Esophagus (tissue), 2 donors: ENCODE measurements at regions not wholly inside any gene's neighbourhood (a gene's known extent, or its start where the extent isn't known, plus 50 kb on each side); places are given as distances from the start of the nearest gene placed in this dataset.

Source experiments
- H3K27ac ChIP-seq, 2 donors: one replicate each; pipeline ENCODE4 v1.5.1; 2013; ENCODE audit warnings: low read depth in 2 of 2, mild to moderate bottlenecking in 2 of 2, inconsistent platforms in 1 of 2, low read length in 1 of 2, moderate library complexity in 1 of 2
- H3K27me3 ChIP-seq, 2 donors: one replicate each; pipeline ENCODE4 v1.6.1; 2013; ENCODE audit warnings: low read length in 2 of 2, control low read depth in 1 of 2, mild to moderate bottlenecking in 1 of 2; ENCODE audit not compliant: insufficient read depth in 2 of 2, control insufficient read depth in 1 of 2
- H3K36me3 ChIP-seq, 2 donors: one replicate each; pipeline ENCODE4 v1.6.1; 2013; ENCODE audit warnings: low read length in 1 of 2; ENCODE audit not compliant: control insufficient read depth in 2 of 2, insufficient read depth in 2 of 2
- H3K4me1 ChIP-seq, 2 donors: one replicate each; pipeline ENCODE4 v1.6.1; 2013; ENCODE audit warnings: low read length in 1 of 2; ENCODE audit not compliant: control insufficient read depth in 2 of 2, insufficient read depth in 2 of 2
- H3K4me3 ChIP-seq, 2 donors: one replicate each; pipeline ENCODE4 v1.5.1; 2013; ENCODE audit warnings: low read length in 2 of 2, mild to moderate bottlenecking in 2 of 2, low read depth in 1 of 2, moderate library complexity in 1 of 2
- H3K9me3 ChIP-seq, 2 donors: one replicate each; pipeline ENCODE4 v1.6.1; 2013; ENCODE audit warnings: mild to moderate bottlenecking in 2 of 2, low read depth in 1 of 2, low read length in 1 of 2, moderate library complexity in 1 of 2; ENCODE audit not compliant: control insufficient read depth in 2 of 2, insufficient read depth in 1 of 2
- WGBS, 2 donors: extraction: QIAGEN DNeasy Blood & Tissue Kit; methylation state at CpG; one replicate each; pipeline ENCODE4 v1.1.7; 2013; 5-methylcytosine and 5-hydroxymethylcytosine counted together
- donor health status: healthy with polysubstance abuse.
- donor health status: Bipolar disorder and iron deficiency.

DNA sequence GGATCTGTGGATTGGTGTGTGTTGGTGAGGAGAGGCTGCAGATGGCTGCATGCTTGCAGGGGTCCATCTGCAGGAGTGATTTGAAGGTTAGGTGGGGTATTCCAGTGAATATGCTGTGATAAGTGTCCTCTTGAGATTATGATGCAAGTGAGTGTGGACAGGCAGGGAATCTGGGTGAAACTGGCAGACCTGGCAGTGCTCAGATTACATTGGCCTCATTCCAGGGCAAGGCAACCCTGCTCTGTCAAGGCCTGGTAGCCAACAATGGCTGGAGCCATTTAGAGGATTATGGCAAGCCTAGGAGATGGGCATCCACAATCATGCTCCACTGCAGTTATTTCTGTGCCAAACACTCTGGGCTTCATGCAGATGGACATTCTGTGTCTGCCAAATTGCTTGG lies 113.9 kb downstream of the RTL3 start:
- Histone ChIP-seq H3K4me3 (no peak overlapping the region), H3K27me3 (no peaks in the 10 kb centered on the region), H3K9me3 (no peaks in the 10 kb centered on the region), H3K36me3 (no peaks in the 10 kb centered on the region), H3K27ac (no peak overlapping the region), H3K4me1 (no peaks in the 10 kb centered on the region)

DNA sequence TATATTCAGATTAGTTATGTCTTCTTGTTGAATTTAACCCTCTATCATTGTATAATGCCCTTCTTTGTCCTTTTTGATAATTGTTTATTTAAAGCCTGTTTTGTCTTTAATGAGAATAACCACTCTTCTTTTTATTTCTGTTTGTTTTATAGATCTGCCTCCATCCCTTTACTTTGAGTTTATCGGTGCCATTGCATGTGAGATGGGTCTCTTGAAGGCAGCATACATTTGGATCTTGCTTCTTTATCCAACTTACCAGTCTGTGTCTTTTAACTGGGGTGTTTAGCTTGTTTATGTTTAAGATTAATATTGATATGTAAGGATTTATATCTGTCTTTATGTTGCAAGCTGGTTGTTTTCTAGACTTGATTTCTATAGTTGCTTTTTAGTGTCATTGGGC lies 115.8 kb downstream of the RTL3 start:
- 91 to 100% methylated on average over 1 of the region's 1 CpG for WGBS, 2 donors

DNA sequence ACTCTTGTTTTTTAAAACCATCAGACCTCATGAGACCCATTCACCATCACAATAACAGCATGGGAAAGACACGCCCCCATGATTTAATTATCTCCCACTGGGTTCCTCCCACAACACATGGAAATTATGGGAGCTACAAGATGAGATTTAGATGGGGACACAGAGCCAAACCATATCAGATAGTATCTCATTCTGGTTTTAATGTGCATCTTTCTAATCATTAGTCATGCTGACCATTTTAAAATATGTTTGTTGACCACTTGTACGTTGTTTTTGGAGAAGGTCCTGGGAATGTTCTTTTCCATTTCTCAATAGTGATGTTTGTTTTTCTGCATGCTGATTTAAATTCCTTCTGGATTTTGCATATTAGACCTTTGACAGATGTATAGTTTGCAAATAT lies 119.0 kb downstream of the RTL3 start:
- Histone ChIP-seq H3K27me3 (no peaks in the 10 kb centered on the region), H3K9me3 (no peaks in the 10 kb centered on the region), H3K4me1 (no peaks in the 10 kb centered on the region), H3K27ac (no peak overlapping the region), H3K4me3 (no peak overlapping the region), H3K36me3 (no peaks in the 10 kb centered on the region)
- WGBS, 2 donors, result 69 to 84% methylated on average over 2 of the region's 2 CpGs

More for the DNA sequence above, 115.8 kb downstream of the RTL3 start:
- Histone ChIP-seq H3K4me1 (no peaks in the 10 kb centered on the region), H3K27me3 (no peaks in the 10 kb centered on the region), H3K36me3 (no peaks in the 10 kb centered on the region), H3K9me3 (no peaks in the 10 kb centered on the region), H3K4me3 (no peak overlapping the region), H3K27ac (no peak overlapping the region)

DNA sequence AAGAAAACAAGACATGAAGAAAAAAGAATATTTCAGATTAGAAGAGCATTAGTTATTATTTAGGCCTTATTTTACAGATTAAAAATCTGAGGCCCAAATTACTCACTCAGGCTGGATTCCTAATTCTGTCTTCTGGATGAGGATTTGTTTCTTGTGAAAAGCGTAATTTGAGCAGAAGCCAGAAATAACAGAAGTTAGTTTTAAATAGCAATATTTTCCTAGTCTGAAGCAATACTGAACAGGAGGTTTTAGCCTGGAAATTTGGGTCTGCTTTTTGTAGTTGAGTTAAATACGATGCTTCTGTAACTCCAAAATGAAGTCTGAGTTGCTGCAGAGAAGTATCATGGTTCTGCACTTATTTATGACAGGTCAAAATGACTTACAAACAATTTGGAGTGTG lies 124.9 kb downstream of the RTL3 start:
- Histone ChIP-seq H3K4me3 (no peak overlapping the region), H3K27ac (no peak overlapping the region), H3K9me3 (no peaks in the 10 kb centered on the region), H3K36me3 (no peaks in the 10 kb centered on the region), H3K27me3 (no peaks in the 10 kb centered on the region), H3K4me1 (no peaks in the 10 kb centered on the region)
- WGBS, 2 donors, result 65 to 73% methylated on average over 2 of the region's 2 CpGs

DNA sequence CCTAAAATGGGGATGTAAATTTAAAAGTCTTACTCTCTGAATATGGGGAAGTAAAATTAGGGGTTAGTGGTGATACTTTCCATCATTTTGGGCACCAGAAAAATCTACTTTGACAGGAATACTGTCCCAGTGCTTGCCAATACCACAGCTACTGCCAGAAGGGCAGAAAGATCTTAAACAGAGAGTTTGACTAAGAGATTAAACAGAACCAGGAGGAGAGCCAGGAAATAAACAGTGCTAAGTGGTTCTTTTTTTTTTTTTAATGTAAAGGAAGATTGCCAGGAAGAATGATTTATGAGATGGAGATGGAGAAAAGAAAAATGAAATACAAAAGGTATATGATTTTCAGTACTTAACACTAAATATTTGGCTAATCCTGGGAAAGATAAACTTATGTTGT lies 126.8 kb downstream of the RTL3 start:
- H3K27me3 ChIP-seq, result no peaks in the 10 kb centered on the region
- no peak overlapping the region for H3K4me3 ChIP-seq
- no peaks in the 10 kb centered on the region for H3K36me3 ChIP-seq
- no peaks in the 10 kb centered on the region for H3K4me1 ChIP-seq
- no peaks in the 10 kb centered on the region for H3K9me3 ChIP-seq
- H3K27ac ChIP-seq, result no peak overlapping the region

DNA sequence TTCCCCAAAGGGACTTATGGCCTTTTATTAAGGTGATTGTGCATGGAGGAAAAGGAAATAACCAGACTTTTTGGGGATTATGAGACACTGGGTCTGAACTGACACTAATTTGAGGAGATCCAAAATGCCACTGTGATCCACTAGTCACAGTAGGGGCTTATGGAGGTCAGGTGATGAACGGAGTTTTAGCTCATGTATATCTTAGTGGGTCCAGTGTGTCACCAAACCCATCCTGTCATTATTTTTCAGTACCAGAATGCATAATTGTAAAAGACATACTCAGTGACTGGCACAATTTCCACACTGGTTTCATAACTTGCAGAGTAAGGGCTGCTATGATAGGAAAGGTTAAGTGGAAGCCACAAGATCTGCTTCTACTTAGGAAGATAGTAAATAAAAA lies 131.3 kb downstream of the RTL3 start:
- Histone ChIP-seq H3K4me1 (no peaks in the 10 kb centered on the region), H3K36me3 (no peaks in the 10 kb centered on the region), H3K4me3 (no peak overlapping the region), H3K27me3 (no peaks in the 10 kb centered on the region), H3K9me3 (no peaks in the 10 kb centered on the region), H3K27ac (no peak overlapping the region)
- whole genome bisulfite sequencing, 2 donors, result 69 to 84% methylated on average over 1 of the region's 1 CpG

DNA sequence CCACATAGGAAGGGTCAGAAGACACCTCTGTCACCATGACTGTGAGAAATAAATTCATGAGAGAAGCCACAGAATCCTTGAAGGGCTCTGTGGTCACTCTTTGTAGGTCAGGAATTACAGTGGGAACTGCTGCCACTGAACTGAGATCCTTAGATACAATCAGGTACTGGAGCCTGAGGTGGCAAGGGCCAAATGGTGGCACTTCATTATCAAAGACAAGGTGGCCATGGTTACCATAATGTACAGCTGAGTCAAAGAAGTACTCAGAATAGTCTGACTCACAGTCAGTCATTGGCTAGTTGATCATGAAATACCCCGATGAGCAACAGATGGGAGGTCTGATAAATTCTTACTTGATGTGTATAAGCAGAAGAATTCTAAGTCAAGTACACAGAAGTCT lies 131.9 kb downstream of the RTL3 start:
- Histone ChIP-seq H3K27me3 (no peaks in the 10 kb centered on the region), H3K4me3 (no peak overlapping the region), H3K4me1 (no peaks in the 10 kb centered on the region), H3K27ac (no peak overlapping the region), H3K9me3 (no peaks in the 10 kb centered on the region), H3K36me3 (no peaks in the 10 kb centered on the region)
- WGBS, 2 donors, result 51 to 58% methylated on average over 1 of the region's 1 CpG

DNA sequence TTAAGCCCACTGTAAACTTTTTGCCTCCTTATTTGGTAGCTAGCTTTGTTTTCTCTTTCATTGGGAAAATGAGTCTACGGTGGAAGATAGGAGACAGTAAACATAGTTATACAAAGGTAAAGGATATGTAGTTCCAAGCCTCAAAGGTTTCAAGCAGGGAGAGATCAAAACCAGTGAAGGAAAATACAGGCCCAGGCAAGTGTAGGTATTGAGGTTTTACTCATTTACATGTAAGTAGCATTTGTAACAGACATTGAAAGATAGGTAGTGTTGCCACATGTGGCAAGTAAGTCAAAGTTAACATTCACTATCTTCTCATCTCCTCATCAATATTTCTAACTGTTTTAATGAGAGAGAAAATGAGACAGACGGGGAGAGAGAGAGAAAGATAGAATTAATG lies 136.5 kb downstream of the RTL3 start:
- no peak overlapping the region for H3K4me3 ChIP-seq
- 60 to 63% methylated on average over 2 of the region's 2 CpGs for WGBS, 2 donors
- H3K27me3 ChIP-seq, result no peaks in the 10 kb centered on the region
- H3K9me3 ChIP-seq, result no peaks in the 10 kb centered on the region
- H3K36me3 ChIP-seq, result no peaks in the 10 kb centered on the region
- H3K27ac ChIP-seq, result no peak overlapping the region
- H3K4me1 ChIP-seq, result no peaks in the 10 kb centered on the region

DNA sequence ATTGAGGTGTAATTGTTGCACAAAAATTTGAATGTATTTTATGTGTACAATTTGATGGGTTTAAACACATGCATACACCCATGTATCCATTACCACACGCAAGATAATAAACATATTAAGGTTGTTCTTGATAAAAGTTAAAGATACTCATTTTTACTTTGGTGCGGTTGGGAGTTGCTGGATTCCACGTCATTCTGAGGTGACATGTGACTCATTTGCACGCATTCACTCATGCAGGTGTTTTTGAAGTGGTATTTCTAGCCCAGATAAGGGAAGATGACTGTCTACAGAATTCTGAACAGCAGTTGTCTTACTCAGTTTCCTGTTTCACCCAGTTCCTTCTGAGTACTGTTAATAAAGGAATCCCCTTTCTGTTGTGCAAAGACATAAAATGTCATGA lies 142.0 kb downstream of the RTL3 start:
- Histone ChIP-seq H3K4me3 (no peak overlapping the region), H3K9me3 (no peaks in the 10 kb centered on the region), H3K36me3 (no peaks in the 10 kb centered on the region), H3K4me1 (no peaks in the 10 kb centered on the region), H3K27ac (no peak overlapping the region), H3K27me3 (no peaks in the 10 kb centered on the region)
- 51 to 66% methylated on average over 4 of the region's 4 CpGs for WGBS, 2 donors

DNA sequence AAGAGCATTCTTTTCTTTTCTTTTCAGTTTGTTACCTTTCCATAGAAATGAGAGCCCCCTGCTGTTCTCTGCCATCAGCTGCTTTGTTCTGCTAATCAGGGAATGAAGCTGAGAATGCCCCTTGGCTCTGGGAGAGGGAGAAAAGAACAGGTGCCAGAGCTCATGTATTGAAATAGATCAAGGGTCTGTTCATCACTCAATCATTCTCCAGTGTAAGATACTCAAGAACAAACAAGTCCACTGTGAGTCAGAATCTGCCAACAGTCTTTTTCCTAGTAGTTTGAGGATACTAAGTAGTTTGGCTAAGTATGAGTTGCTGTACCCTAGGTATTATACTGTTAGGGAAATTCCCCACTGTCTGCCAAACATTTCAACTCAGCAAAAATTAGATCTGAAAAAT lies 144.3 kb downstream of the RTL3 start:
- Histone ChIP-seq H3K36me3 (no peaks in the 10 kb centered on the region), H3K27ac (no peak overlapping the region), H3K27me3 (no peaks in the 10 kb centered on the region), H3K9me3 (no peaks in the 10 kb centered on the region), H3K4me1 (no peaks in the 10 kb centered on the region), H3K4me3 (no peak overlapping the region)
